BJ (cell line): ENCODE measurements at regions not wholly inside any gene's neighbourhood (a gene's known extent, or its start where the extent isn't known, plus 50 kb on each side); places are given as distances from the start of the nearest gene placed in this dataset.

Source experiments
- CTCF ChIA-PET: fragments of 350-600 bp; formaldehyde crosslinking; extraction: SDS; loops from one replicate; lab custom pipeline; 2021; ENCODE audit warnings: antibody characterized with exemption, inconsistent platforms; lab: Yijun Ruan, JAX
- POLR2A ChIA-PET: fragments of 300-600 bp; sonication (Branson Sonifier 250); formaldehyde crosslinking; extraction: SDS; loops from one replicate; lab custom pipeline; 2021; ENCODE audit warnings: antibody characterized with exemption; lab: Charles Lee
- DNase-seq: peaks from one replicate; pipeline ENCODE4 v3.0.0-alpha.2; 2011; ENCODE audit warnings: low read depth
- H3K27me3 ChIP-seq: 2 replicates; pipeline ENCODE4 v1.6.0; 2011; ENCODE audit warnings: low read length; ENCODE audit not compliant: control insufficient read depth, insufficient read depth
- H3K36me3 ChIP-seq: 2 replicates; pipeline ENCODE4 v1.5.1; 2011; ENCODE audit warnings: low read length; ENCODE audit not compliant: control insufficient read depth, insufficient read depth
- H3K4me3 ChIP-seq: 2 replicates; pipeline ENCODE4 v1.5.1; 2011; ENCODE audit warnings: low read depth, mild to moderate bottlenecking, control low read depth, low read length
- CTCF ChIP-seq: IDR thresholded peaks from 2 replicates; pipeline ENCODE4 v1.5.1; 2011; ENCODE audit warnings: low read depth, mild to moderate bottlenecking, control low read depth, inconsistent platforms, low read length, moderate library complexity; ENCODE audit not compliant: insufficient read depth

DNA sequence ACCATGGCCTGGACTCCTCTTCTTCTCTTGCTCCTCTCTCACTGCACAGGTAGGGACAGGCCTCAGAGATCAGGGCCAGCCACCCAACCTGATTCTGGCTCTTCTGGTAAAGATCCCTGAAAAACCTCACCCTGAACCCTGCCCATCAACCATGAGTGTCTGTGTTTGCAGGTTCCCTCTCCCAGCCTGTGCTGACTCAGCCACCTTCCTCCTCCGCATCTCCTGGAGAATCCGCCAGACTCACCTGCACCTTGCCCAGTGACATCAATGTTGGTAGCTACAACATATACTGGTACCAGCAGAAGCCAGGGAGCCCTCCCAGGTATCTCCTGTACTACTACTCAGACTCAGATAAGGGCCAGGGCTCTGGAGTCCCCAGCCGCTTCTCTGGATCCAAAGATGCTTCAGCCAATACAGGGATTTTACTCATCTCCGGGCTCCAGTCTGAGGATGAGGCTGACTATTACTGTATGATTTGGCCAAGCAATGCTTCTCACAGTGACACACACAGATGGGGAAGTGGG is 80.9 kb downstream of the ZNF280B start:
- CTCF ChIA-PET = no interaction called here
- no peak for TF ChIP-seq CTCF
- Histone ChIP-seq H3K4me3 (no peak overlapping the region), H3K27me3 (no peaks in the 10 kb centered on the region; the same call in 1 of the 2 replicates), H3K36me3 (no peaks in the 10 kb centered on the region)
- POLR2A ChIA-PET = no interaction called here
- DNase-seq = no peak

GRCh38 chr22:22428222-22429098 is 80.1 kb downstream of the ZNF280B start:
- CTCF ChIA-PET = interaction anchor here (2.8 to 5.8 kb wide), 2 partner anchors 7 to 11 kb away, joined by 11 to 35 read pairs; no protein-coding TSS in a partner anchor

GRCh38 chr22:22429369-22430108 is 79.0 kb downstream of the ZNF280B start:
- TF ChIP-seq CTCF = no peak
- CTCF ChIA-PET = interaction anchor here (0.6 to 5.8 kb wide), 9 partner anchors 8 to 594 kb away, joined by 3 to 35 read pairs (median 3); no protein-coding TSS in a partner anchor
- POLR2A ChIA-PET = no interaction called here
- no peak for DNase-seq
- Histone ChIP-seq H3K36me3 (no peaks in the 10 kb centered on the region), H3K4me3 (no peak overlapping the region), H3K27me3 (no peaks in the 10 kb centered on the region; the same call in 1 of the 2 replicates)

More at GRCh38 chr22:22428222-22429098, 80.1 kb downstream of the ZNF280B start:
- DNase-seq = no peak
- no peak for TF ChIP-seq CTCF
- POLR2A ChIA-PET = no interaction called here
- Histone ChIP-seq H3K36me3 (no peaks in the 10 kb centered on the region), H3K27me3 (no peaks in the 10 kb centered on the region; the same call in 1 of the 2 replicates), H3K4me3 (no peak overlapping the region)

- no peak for TF ChIP-seq CTCF
- CTCF ChIA-PET = interaction anchor here (0.6 to 5.8 kb wide), 17 partner anchors 9 to 593 kb away, joined by 3 to 35 read pairs (median 3); no protein-coding TSS in a partner anchor
- POLR2A ChIA-PET = no interaction called here
- H3K4me3 ChIP-seq = no peak overlapping the region
- no peak for DNase-seq
- no peaks in the 10 kb centered on the region for H3K36me3 ChIP-seq
- H3K27me3 ChIP-seq = no peaks in the 10 kb centered on the region; the same call in 1 of the 2 replicates
These were observed 78.3 kb downstream of the ZNF280B start for GRCh38 chr22:22430111-22430820.
